ENCODE measurements at regions not wholly inside any gene's neighbourhood (a gene's known extent, or its start where the extent isn't known, plus 50 kb on each side); places are given as distances from the start of the nearest gene placed in this dataset.

GRCh38 chr6:126516411-126516810, 176.5 kb downstream of the CENPW start:
- Histone ChIP-seq H3K9me3 (ENCODE audit: control insufficient read depth, low read length) (peaks cover 13% of the 10 kb centered on the region), H2BK5ac (ENCODE audit: low read depth, low read length, poor library complexity, severe bottlenecking) (no peak overlapping the region), H3K79me1 (replicated peaks; ENCODE audit: low read length, poor library complexity, severe bottlenecking) (no peaks in the 10 kb centered on the region), H3K4ac (ENCODE audit: low read depth in 1 of 2, low read length in 2 of 2) (no peak overlapping the region), H3K4me3 (ENCODE audit: insufficient read depth in 1 of 2, low read depth in 1 of 2, low read length in 2 of 2) (no peak overlapping the region), H3K9ac (ENCODE audit: low read length) (no peak overlapping the region), H3K14ac (ENCODE audit: low read length in 2 of 2) (no peak overlapping the region), H4K8ac (ENCODE audit: low read length) (no peak overlapping the region), H4K91ac (ENCODE audit: low read length) (no peak overlapping the region), H2BK12ac (ENCODE audit: low read length in 2 of 2) (no peak overlapping the region), H3K23ac (ENCODE audit: low read length in 2 of 2) (no peak overlapping the region), H3K27me3 (ENCODE audit: control insufficient read depth in 1 of 2, insufficient read depth in 1 of 2, low read length in 2 of 2) (no peaks in the 10 kb centered on the region), H3K27ac (ENCODE audit: low read length, poor library complexity, severe bottlenecking) (no peak overlapping the region), H3K36me3 (ENCODE audit: control insufficient read depth in 1 of 2, insufficient read depth in 2 of 2, low read depth in 1 of 2, low read length in 2 of 2) (no peaks in the 10 kb centered on the region), H3K18ac (ENCODE audit: low read depth in 1 of 2, low read length in 2 of 2) (no peak overlapping the region), H2AK5ac (ENCODE audit: low read length, severe bottlenecking) (no peak overlapping the region), H2AFZ (ENCODE audit: low read depth, low read length) (no peak overlapping the region), H2BK120ac (ENCODE audit: low read depth, low read length) (no peak overlapping the region), H2BK15ac (ENCODE audit: low read depth, poor library complexity, severe bottlenecking) (no peak overlapping the region), H3K4me1 (ENCODE audit: control insufficient read depth, insufficient read depth, low read depth, low read length) (no peaks in the 10 kb centered on the region), H3K4me2 (ENCODE audit: low read length, poor library complexity, severe bottlenecking) (no peak overlapping the region)
- DNase-seq = no peak
- 88% methylated on average over 1 of the region's 1 CpG for WGBS

GRCh38 chr6:126524811-126525326, 185.0 kb downstream of the CENPW start:
- H3K4me2 ChIP-seq (ENCODE audit: low read length, poor library complexity, severe bottlenecking) = no peak overlapping the region
- H4K91ac ChIP-seq (ENCODE audit: low read length) = no peak overlapping the region
- no peak overlapping the region for H3K18ac ChIP-seq (ENCODE audit: low read depth in 1 of 2, low read length in 2 of 2)
- no peak overlapping the region for H2BK120ac ChIP-seq (ENCODE audit: low read depth, low read length)
- H3K23ac ChIP-seq (ENCODE audit: low read length in 2 of 2) = no peak overlapping the region
- no peaks in the 10 kb centered on the region for H3K4me1 ChIP-seq (ENCODE audit: control insufficient read depth, insufficient read depth, low read depth, low read length)
- H3K27ac ChIP-seq (ENCODE audit: low read length, poor library complexity, severe bottlenecking) = no peak overlapping the region
- H4K8ac ChIP-seq (ENCODE audit: low read length) = no peak overlapping the region
- 53% methylated on average over 1 of the region's 2 CpGs for WGBS
- no peak overlapping the region for H2AK5ac ChIP-seq (ENCODE audit: low read length, severe bottlenecking)
- H3K9ac ChIP-seq (ENCODE audit: low read length) = no peak overlapping the region
- DNase-seq = no peak
- no peak overlapping the region for H3K14ac ChIP-seq (ENCODE audit: low read length in 2 of 2)
- no peak overlapping the region for H2AFZ ChIP-seq (ENCODE audit: low read depth, low read length)
- H3K27me3 ChIP-seq (ENCODE audit: control insufficient read depth in 1 of 2, insufficient read depth in 1 of 2, low read length in 2 of 2) = no peaks in the 10 kb centered on the region
- H3K9me3 ChIP-seq (ENCODE audit: control insufficient read depth, low read length) = no peaks in the 10 kb centered on the region
- no peaks in the 10 kb centered on the region for H3K36me3 ChIP-seq (ENCODE audit: control insufficient read depth in 1 of 2, insufficient read depth in 2 of 2, low read depth in 1 of 2, low read length in 2 of 2)
- no peaks in the 10 kb centered on the region for H3K79me1 ChIP-seq (replicated peaks; ENCODE audit: low read length, poor library complexity, severe bottlenecking)
- H2BK12ac ChIP-seq (ENCODE audit: low read length in 2 of 2) = no peak overlapping the region
- H2BK15ac ChIP-seq (ENCODE audit: low read depth, poor library complexity, severe bottlenecking) = no peak overlapping the region
- no peak overlapping the region for H2BK5ac ChIP-seq (ENCODE audit: low read depth, low read length, poor library complexity, severe bottlenecking)
- H3K4me3 ChIP-seq (ENCODE audit: insufficient read depth in 1 of 2, low read depth in 1 of 2, low read length in 2 of 2) = no peak overlapping the region
- no peak overlapping the region for H3K4ac ChIP-seq (ENCODE audit: low read depth in 1 of 2, low read length in 2 of 2)

GRCh38 chr6:126526547-126526946, 186.6 kb downstream of the CENPW start:
- no peaks in the 10 kb centered on the region for H3K36me3 ChIP-seq (ENCODE audit: control insufficient read depth in 1 of 2, insufficient read depth in 2 of 2, low read depth in 1 of 2, low read length in 2 of 2)
- H3K27me3 ChIP-seq (ENCODE audit: control insufficient read depth in 1 of 2, insufficient read depth in 1 of 2, low read length in 2 of 2) = no peaks in the 10 kb centered on the region
- WGBS = no CpG with 5 or more reads among the region's 2 CpGs
- H3K27ac ChIP-seq (ENCODE audit: low read length, poor library complexity, severe bottlenecking) = no peak overlapping the region
- DNase-seq = no peak
- H3K4me1 ChIP-seq (ENCODE audit: control insufficient read depth, insufficient read depth, low read depth, low read length) = no peaks in the 10 kb centered on the region
- H3K9ac ChIP-seq (ENCODE audit: low read length) = no peak overlapping the region
- H2BK12ac ChIP-seq (ENCODE audit: low read length in 2 of 2) = no peak overlapping the region
- H3K14ac ChIP-seq (ENCODE audit: low read length in 2 of 2) = no peak overlapping the region
- no peak overlapping the region for H3K4ac ChIP-seq (ENCODE audit: low read depth in 1 of 2, low read length in 2 of 2)
- H3K4me3 ChIP-seq (ENCODE audit: insufficient read depth in 1 of 2, low read depth in 1 of 2, low read length in 2 of 2) = no peak overlapping the region
- H3K79me1 ChIP-seq (replicated peaks; ENCODE audit: low read length, poor library complexity, severe bottlenecking) = no peaks in the 10 kb centered on the region
- no peak overlapping the region for H2AFZ ChIP-seq (ENCODE audit: low read depth, low read length)
- H3K18ac ChIP-seq (ENCODE audit: low read depth in 1 of 2, low read length in 2 of 2) = no peak overlapping the region
- no peak overlapping the region for H3K4me2 ChIP-seq (ENCODE audit: low read length, poor library complexity, severe bottlenecking)
- H4K91ac ChIP-seq (ENCODE audit: low read length) = no peak overlapping the region
- H2AK5ac ChIP-seq (ENCODE audit: low read length, severe bottlenecking) = no peak overlapping the region
- H2BK15ac ChIP-seq (ENCODE audit: low read depth, poor library complexity, severe bottlenecking) = no peak overlapping the region
- H4K8ac ChIP-seq (ENCODE audit: low read length) = no peak overlapping the region
- H3K9me3 ChIP-seq (ENCODE audit: control insufficient read depth, low read length) = no peaks in the 10 kb centered on the region
- H3K23ac ChIP-seq (ENCODE audit: low read length in 2 of 2) = no peak overlapping the region
- H2BK5ac ChIP-seq (ENCODE audit: low read depth, low read length, poor library complexity, severe bottlenecking) = no peak overlapping the region
- H2BK120ac ChIP-seq (ENCODE audit: low read depth, low read length) = no peak overlapping the region

GRCh38 chr6:126526996-126527606, 187.2 kb downstream of the CENPW start:
- H3K18ac ChIP-seq (ENCODE audit: low read depth in 1 of 2, low read length in 2 of 2) = no peak overlapping the region
- no peaks in the 10 kb centered on the region for H3K4me1 ChIP-seq (ENCODE audit: control insufficient read depth, insufficient read depth, low read depth, low read length)
- no peaks in the 10 kb centered on the region for H3K27me3 ChIP-seq (ENCODE audit: control insufficient read depth in 1 of 2, insufficient read depth in 1 of 2, low read length in 2 of 2)
- no peaks in the 10 kb centered on the region for H3K36me3 ChIP-seq (ENCODE audit: control insufficient read depth in 1 of 2, insufficient read depth in 2 of 2, low read depth in 1 of 2, low read length in 2 of 2)
- no peak overlapping the region for H3K27ac ChIP-seq (ENCODE audit: low read length, poor library complexity, severe bottlenecking)
- H4K91ac ChIP-seq (ENCODE audit: low read length) = no peak overlapping the region
- H3K9ac ChIP-seq (ENCODE audit: low read length) = no peak overlapping the region
- no peak overlapping the region for H2AFZ ChIP-seq (ENCODE audit: low read depth, low read length)
- no peak overlapping the region for H2BK5ac ChIP-seq (ENCODE audit: low read depth, low read length, poor library complexity, severe bottlenecking)
- H3K23ac ChIP-seq (ENCODE audit: low read length in 2 of 2) = no peak overlapping the region
- H2BK120ac ChIP-seq (ENCODE audit: low read depth, low read length) = no peak overlapping the region
- H2BK12ac ChIP-seq (ENCODE audit: low read length in 2 of 2) = no peak overlapping the region
- no peaks in the 10 kb centered on the region for H3K9me3 ChIP-seq (ENCODE audit: control insufficient read depth, low read length)
- H2BK15ac ChIP-seq (ENCODE audit: low read depth, poor library complexity, severe bottlenecking) = no peak overlapping the region
- H3K14ac ChIP-seq (ENCODE audit: low read length in 2 of 2) = no peak overlapping the region
- DNase-seq = no peak
- H4K8ac ChIP-seq (ENCODE audit: low read length) = no peak overlapping the region
- no peak overlapping the region for H2AK5ac ChIP-seq (ENCODE audit: low read length, severe bottlenecking)
- H3K4me3 ChIP-seq (ENCODE audit: insufficient read depth in 1 of 2, low read depth in 1 of 2, low read length in 2 of 2) = no peak overlapping the region
- no peak overlapping the region for H3K4ac ChIP-seq (ENCODE audit: low read depth in 1 of 2, low read length in 2 of 2)
- 92% methylated on average over 4 of the region's 4 CpGs for WGBS
- no peaks in the 10 kb centered on the region for H3K79me1 ChIP-seq (replicated peaks; ENCODE audit: low read length, poor library complexity, severe bottlenecking)
- no peak overlapping the region for H3K4me2 ChIP-seq (ENCODE audit: low read length, poor library complexity, severe bottlenecking)

Measured in mesenchymal stem cell (in vitro differentiated cells and primary cell).